GM12873 (cell line): ENCODE measurements at regions not wholly inside any gene's neighbourhood (a gene's known extent, or its start where the extent isn't known, plus 50 kb on each side); places are given as distances from the start of the nearest gene placed in this dataset.

Experiments
- TF ChIP-seq, protein P1 (sequence below): IDR thresholded peaks from 2 replicates; pipeline ENCODE4 v1.5.1; 2012; ENCODE audit warnings: low read depth, mild to moderate bottlenecking, moderate library complexity, low read length, control low read depth; ENCODE audit not compliant: insufficient read depth; ENCODE audit errors: missing control alignments

DNA sequence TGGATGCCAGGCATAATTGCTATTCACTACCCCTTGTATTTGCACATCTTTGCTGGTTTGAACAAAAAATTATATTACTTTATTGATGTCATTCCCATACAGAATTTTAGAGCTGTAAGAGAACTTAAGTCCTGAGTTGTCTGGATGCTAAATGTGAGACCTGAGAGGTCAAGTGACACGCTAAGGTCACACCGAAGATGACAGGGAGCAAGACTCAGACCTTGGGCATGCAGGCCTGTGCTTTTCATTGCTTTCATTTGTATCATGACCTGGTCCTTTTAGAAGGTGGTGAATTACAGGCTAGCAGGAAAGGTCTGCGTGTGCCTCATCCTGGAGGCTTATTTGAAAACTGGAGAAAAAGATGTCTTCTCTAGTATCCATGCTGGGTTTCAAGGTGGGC, 312.0 kb upstream of the RASGRP1 start:
- TF ChIP-seq, protein P1, sequence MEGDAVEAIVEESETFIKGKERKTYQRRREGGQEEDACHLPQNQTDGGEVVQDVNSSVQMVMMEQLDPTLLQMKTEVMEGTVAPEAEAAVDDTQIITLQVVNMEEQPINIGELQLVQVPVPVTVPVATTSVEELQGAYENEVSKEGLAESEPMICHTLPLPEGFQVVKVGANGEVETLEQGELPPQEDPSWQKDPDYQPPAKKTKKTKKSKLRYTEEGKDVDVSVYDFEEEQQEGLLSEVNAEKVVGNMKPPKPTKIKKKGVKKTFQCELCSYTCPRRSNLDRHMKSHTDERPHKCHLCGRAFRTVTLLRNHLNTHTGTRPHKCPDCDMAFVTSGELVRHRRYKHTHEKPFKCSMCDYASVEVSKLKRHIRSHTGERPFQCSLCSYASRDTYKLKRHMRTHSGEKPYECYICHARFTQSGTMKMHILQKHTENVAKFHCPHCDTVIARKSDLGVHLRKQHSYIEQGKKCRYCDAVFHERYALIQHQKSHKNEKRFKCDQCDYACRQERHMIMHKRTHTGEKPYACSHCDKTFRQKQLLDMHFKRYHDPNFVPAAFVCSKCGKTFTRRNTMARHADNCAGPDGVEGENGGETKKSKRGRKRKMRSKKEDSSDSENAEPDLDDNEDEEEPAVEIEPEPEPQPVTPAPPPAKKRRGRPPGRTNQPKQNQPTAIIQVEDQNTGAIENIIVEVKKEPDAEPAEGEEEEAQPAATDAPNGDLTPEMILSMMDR: no peak

DNA sequence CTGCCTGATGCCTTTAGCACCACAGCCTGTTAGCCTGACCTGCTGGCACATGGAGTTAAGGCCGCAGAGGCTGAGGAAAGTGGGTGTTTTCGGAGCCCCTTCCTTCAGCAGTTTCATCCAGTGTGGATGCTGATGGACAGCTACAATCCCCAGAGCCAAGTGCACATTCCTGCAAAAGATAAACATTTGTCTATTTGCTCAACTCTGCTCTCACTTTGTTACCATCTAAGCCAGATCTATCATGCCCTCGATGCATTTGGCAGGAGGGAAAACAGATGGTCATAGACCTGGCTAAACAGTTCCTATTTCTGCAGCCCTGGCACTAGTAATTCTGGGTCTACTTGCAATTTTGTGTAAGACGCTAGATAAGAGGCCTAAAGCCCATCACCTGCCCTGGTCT, 312.9 kb upstream of the RASGRP1 start:
- TF ChIP-seq, protein P1: no peak

DNA sequence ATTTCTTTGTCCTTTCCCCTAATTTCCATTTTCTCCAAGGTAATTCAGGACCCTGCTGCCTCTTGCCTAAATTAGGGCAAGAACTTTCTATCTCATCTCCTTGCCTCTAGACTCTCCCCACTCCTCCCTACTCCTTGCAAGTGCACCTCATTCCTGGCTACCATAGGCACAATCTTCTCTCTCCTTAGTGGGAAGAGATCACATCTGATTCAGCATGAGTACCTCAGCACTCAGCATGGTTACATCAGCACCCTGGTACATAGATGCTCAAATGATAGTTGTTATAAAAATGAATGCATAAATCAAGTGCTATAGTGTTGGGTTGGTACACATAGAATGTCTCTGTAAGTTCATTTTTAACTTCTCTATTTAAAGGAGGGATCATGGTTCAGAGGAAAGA, 313.4 kb upstream of the RASGRP1 start:
- TF ChIP-seq, protein P1: no peak

DNA sequence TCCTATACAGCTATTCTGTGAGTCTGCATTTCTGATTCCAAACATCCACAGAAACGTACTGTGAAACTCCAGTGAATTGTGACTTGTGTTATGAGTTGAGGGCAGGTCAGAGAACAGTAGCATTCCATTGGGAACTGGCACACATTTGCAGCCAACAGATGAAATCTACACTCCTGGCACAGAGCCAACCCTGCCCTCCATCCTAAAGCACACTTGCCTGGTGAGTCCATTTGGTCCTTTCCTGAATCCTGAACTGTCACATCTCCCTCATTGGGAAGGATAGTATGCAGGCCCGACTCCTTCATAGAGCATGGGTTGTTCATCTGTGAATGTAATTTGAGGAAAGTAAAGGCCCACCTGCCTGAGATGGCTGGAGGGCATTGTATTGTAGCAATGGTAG, 314.3 kb upstream of the RASGRP1 start:
- TF ChIP-seq, protein P1: no peak

DNA sequence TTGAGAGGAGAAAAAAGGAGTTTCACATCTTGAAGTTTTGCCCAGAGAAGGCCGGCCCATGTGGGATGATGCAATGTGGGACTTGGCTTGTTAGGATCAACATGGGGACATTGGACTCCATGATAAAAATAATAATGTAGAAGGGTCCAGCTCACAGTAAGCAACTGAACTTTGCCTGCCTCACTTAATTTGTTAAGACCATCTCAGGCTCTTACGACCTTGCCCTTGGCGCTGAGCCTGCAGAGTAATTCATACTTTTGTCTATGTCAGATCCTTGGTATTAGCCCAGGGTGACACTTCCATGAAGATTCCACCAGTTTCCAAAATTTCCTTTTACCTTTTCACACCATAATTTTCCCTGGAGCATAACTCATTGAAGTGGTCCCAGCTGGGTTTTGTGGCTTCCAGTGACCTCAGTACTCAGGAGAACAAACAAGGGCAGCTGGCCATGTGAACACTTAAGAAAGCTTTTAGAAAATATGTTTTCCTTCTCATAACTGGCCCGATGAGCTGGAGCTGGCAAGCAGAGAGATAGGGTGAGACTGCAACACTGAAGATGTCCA, 315.4 kb upstream of the RASGRP1 start:
- TF ChIP-seq, protein P1: no peak

DNA sequence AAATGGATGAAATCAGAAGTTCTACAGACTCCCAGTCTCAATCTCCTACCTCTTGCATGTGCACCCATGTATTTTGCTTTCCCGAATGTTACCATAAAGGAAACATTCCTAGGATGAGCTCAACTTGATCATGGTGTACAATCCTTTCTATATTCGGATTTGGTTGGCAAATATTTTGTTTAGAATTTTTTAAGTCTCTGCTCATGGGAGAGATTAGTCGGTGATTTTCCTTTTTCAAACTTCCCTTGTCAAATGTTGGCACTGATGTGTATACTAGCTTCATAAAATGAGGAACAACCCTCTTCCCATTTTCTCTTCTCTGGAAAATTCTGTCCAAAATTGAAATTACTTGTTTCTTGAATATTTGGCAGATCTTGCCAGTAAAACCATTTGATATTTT, 317.6 kb upstream of the RASGRP1 start:
- TF ChIP-seq, protein P1: no peak

DNA sequence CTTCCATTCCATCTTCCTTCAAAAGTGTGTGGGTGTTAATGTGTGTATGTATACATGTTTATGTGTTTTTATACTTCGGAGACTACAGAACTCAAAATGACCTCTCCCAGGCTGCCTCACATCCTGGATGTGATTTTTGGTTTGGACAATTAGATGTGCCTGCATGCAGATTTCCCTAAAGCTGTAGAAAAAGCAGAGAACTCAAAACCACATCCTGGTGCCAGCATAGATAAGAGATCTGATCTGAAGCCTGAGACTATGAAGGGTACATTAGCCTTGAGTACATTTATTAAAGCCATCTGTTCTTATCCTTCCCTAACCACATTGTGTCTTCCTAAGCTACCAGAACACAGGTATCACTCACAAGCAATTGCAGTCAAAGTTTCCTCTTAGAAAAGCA, 319.4 kb upstream of the RASGRP1 start:
- TF ChIP-seq, protein P1: no peak
